HG02885 (cell line): ENCODE measurements at regions not wholly inside any gene's neighbourhood (a gene's known extent, or its start where the extent isn't known, plus 50 kb on each side); places are given as distances from the start of the nearest gene placed in this dataset.

ENCODE experiments used
- ATAC-seq: cut with Tn5 transposase; IDR thresholded peaks from one replicate; pipeline ENCODE4 v1.9.1; 2021; ENCODE audit warnings: mild to moderate bottlenecking; ENCODE audit not compliant: unreplicated experiment, poor library complexity

DNA sequence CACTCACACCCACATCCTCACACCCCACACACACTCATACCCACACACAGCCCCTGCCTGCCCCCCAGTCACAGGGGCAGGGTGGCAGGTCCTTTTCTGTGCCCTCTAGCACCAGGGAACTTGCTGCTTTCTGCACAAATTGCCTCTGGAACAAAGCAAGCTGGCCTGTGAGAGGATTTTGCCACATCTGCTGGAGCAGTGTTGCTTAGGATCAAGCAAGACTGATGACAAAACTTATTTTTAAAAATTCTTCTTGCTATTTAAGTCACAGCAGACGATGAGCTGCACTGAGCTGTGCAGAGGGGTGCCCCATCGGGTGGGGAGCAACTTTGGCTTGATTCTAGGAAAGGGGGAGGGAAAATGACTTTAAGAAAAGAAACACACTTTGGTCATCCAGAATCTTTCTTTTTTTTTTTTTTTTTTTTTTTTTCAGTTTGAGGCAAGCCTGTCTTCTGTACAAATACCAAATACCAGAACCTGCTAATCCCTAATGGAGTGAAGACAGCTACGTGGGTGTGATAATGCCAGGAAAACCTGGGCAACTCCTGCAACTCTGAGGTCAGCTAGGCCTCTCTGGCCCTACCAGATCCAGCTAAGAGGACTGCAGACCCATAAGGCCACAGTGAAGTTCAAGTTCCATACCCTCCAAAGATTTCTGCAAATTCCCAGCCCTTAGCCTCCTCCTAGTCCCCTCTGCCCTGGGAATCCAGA, 195.3 kb downstream of the ABHD5 start:
- ATAC-seq, result no peak

DNA sequence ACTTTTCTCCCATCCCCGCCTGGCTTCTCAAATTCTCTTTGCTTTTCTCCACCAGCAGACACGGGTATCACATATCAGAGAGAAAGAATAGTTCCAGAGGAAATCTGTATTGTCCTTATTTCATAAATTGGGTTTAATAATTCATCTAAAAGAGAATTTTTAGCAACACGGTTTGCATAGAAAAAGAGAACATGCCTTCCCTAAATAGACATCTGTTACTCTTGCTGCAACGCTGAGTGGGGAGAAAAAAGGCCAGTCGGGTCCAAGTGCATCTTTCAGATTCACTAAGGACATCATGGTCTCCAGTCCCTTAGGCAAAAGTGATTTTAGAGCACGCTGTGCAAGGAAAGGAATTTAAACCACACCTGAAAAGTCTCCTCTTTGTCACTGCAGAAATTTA, 201.3 kb downstream of the ABHD5 start:
- ATAC-seq, result no peak

- peak; percentile 60 for ATAC-seq
Measured at GRCh38 chr3:43892526-43892925, 201.8 kb downstream of the ABHD5 start.

- ATAC-seq, result no peak
Measured at GRCh38 chr3:43893727-43894126, 203.0 kb downstream of the ABHD5 start.

DNA sequence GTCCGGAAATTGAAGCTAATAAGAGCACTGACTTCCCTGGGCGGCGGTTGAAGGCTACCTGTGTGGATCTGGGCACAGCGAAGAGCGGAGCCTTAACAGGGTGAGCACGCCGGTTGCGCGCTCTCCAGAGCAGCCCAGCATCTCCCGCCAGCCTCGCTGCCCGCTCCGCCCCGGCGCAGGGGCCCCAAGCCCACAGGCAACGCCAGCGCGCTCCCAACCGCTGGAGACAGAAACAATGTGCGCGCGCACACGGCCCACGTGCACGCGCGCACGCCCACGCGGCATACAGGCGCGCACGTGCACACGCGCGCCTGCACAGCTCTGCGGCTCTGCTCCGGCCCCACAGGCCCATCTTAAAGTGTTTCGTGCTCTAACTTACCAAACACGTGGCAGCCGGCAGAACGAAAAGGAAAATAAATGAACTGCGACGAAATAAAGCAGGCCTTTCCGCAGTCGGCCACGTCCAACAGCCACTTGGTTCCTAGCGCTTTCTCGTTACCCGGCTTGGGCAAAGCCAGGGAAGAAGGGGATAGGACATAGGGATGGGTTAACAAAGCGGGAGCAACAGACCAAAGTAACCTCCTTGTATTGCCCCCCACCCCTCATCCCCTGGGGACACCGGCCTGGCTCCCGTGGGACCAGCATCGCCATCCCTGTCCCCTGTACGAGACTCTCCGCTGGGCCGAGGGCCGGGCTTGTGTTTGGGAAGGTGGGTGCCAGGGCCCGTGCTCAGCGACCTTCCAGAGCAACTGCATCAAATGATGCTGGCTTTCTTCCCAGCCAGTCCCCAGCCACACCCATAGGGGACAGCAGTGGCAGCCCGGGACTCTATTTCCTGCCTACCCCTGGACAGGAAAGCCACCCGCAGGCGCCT, 203.7 kb downstream of the ABHD5 start:
- ATAC-seq, result peak; percentile 63

GRCh38 chr3:43895573-43895972, 204.8 kb downstream of the ABHD5 start:
- no peak for ATAC-seq

- no peak for ATAC-seq
Measured at GRCh38 chr3:43902415-43902814, 211.7 kb downstream of the ABHD5 start.

- no peak for ATAC-seq
Measured at GRCh38 chr3:43905157-43905556, 214.4 kb downstream of the ABHD5 start.

DNA sequence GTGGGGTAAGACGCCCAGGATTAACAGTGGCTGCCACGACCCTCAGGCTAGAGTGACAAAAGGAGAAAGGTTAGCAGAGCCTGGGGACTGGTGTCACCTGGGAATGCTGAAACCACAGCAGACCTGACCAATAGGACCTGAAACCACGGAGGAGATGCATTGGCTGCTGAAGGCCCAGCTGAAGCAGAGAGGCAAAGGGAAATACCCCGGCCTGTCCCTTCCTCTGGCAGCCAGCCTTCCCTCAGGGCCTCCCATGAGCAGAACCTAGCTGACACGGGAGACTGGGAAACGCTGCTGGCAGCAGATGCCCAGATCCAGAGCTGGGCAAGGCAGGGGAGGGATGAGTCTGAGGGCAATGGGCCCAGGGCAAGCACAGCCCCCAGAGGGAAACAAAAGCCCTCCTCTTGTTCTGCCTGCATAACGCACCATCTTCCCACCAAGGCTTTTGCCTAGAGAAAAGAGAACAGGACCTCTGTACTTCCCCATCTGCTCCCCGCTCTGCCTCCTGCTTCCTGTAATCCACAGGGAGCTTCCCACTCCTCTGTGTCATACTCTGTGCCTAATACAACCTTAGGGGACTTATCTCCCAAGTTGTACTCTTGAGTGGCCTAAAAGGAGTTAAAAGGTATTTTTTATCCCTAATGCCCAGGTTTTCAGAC, 216.2 kb downstream of the ABHD5 start:
- peak; percentile 40 for ATAC-seq

DNA sequence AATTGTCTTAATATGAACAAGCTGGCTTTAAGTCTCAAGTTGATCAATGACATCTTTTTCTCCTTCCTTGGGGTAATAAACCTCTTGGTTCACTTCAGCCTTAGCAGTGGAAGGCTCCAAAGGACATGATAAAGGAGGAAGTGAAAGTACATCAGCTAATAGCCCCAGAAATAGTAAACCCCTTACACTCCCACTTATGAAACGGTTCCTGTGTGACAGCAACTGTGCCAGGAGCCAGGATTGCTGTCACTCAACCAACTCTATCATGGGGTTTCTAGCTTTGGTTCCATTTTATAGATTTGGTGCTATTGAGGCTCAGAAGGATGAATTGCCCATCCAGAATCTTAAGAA, 216.7 kb downstream of the ABHD5 start:
- ATAC-seq, result peak; percentile 96

- no peak for ATAC-seq
Measured at GRCh38 chr3:43908456-43908855, 217.7 kb downstream of the ABHD5 start.

DNA sequence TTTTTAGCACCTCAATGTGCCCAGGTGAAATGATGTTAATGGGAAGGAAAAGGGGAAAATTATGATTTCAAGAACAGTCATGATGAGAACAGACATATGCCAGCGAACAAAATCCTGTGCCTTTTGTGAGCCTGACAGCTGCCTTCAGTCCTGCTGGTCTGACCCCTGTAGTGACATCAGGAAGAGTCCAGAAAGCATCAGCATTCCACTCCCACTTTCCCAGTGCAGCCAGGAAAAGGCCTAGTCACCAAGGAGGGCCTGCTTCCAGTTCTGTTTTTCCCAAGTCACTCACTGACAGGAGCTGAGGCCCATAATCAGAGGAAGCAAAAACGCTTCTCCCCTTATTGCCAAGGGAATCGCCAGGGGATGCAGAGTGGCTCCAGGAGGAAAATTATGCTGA, 218.4 kb downstream of the ABHD5 start:
- no peak for ATAC-seq

DNA sequence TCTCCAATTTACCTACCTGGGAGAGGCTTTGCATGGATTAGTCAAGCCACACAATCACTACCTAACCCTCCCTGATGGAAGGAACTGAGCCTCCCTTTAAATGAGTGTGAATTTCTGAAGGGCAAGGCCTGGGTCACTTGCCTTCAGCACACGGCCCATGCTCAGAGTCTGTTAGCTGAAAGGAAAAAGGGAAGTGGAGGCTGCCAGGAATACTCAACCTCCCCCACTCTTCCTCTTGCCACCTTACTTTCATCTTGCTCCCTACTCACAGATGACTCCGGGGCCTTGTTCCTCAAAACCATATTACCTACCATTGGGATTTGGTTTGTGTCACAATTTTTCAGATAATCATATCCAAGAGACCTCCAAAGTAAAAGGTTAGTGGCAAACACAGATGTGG, 220.0 kb downstream of the ABHD5 start:
- ATAC-seq, result no peak

- ATAC-seq, result no peak
Measured at GRCh38 chr3:43913036-43913948, 222.6 kb downstream of the ABHD5 start.

DNA sequence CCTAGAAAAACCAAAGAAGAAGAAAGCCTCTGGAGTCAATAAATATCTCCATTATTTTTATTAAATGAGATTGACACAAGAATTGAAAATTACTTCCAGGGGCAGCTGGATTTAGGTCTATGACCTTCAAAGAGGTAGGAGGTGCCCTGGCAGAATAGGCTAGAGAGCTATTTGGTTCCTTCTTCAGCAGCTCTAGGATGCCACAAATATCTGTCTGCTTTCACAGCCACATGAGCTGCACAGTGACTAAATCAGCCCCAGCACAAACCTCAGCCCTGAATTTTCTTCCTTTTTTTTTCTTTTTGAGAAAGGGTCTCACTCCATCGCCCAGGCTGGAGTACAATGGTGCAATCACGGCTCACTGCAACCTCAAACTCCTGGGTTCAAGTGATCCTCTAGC, 223.5 kb downstream of the ABHD5 start:
- no peak for ATAC-seq

GRCh38 chr3:43915546-43915945, 224.8 kb downstream of the ABHD5 start:
- ATAC-seq, result no peak

- no peak for ATAC-seq
Measured at GRCh38 chr3:43917361-43917760, 226.6 kb downstream of the ABHD5 start.

- no peak for ATAC-seq
Measured at GRCh38 chr3:43919029-43919428, 228.3 kb downstream of the ABHD5 start.

DNA sequence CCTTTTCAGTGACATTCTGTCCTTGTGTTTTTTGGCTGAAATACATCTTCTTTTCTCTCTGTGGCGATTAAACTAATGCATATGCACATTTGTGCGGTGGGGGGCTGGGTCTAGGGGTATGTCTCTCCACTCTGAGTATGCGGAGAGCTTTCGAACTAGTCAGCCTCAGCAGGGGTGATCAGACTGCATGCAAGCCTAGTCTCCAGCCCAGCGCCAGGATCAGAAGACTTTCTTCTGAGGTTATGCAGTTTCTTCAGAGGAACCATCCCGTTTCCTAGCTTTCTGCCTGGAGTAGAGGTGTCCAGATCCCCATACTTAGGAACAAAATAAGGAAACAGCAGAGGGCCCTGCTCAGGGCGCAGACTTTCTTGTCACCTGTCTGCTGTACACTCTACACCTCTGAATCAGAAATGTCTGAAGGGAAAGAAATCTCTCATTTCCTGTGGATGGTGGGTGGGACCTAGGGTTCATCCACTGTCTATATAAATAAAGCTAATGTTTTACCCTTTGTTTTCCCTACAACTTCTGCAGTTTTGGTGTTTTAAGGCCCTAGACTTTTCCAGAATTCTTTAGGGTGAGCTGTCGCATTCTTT, 230.4 kb downstream of the ABHD5 start:
- ATAC-seq, result no peak

DNA sequence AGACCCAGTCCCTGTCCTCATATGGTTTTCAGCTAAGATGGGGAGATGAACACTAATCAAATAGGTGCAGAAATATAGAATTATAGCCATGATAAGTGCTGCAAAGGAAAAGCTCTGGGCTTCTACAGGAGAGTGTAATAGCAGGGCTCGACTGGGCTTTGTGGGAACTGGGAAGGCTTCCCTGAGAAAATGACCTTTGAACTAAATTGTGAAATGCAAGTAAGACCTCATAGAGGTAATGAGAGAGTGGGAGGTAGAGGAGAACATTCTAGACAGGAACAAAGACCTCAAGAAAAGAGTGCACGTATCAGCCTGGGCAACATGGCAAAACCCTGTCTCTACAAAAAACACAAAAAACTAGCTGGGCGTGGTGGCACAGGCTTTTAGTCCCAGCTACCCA, 231.6 kb downstream of the ABHD5 start:
- ATAC-seq, result no peak
